ENCODE measurements at regions not wholly inside any gene's neighbourhood (a gene's known extent, or its start where the extent isn't known, plus 50 kb on each side); places are given as distances from the start of the nearest gene placed in this dataset.
A peak's percentile ranks its signal among the peaks of the same experiment; 100 is the strongest.

DNA sequence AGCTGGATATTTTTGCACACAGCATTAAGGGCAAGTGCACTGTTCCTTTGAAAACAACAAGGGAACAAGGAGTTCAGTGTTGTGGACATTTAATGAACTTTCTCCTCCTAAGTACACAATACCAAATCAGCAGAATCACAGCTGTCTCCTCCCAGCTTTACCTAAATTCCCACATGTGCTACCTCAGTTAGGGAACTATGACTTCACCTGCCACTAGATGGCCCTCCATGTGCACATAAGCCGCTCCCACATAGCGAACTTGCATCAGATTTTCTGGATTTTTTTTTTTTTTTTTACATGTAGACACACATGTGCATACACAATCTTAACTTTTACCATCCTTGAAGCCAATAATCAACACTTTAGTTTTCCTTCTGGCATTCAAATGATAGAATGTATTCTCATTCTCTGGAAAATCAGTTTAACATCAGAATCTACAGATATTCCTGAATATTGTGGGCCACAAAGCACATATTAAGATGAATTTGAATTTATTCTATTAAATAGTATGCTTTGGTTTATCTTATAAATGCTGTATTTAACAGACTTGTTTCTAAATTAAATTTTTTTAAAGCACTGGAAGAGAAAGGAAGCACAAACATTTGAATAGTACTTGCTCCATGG lies 123.6 kb downstream of the PALM2AKAP2 start:
- Histone ChIP-seq H2AFZ (no peak overlapping the region), H3K4me1 (no peaks in the 10 kb centered on the region), H3K9ac (no peak overlapping the region), H3K4me2 (ENCODE audit: low read length) (no peak overlapping the region), H3K4me3 (ENCODE audit: low read depth, low read length) (no peak overlapping the region), H3K27ac (no peak overlapping the region), H3K27me3 (ENCODE audit: control insufficient read depth, insufficient read depth, low read length) (no peaks in the 10 kb centered on the region), H3K79me2 (no peaks in the 10 kb centered on the region), H3K9me3 (ENCODE audit: control insufficient read depth, low read length) (no peaks in the 10 kb centered on the region), H3K36me3 (ENCODE audit: control insufficient read depth, insufficient read depth, low read length) (no peaks in the 10 kb centered on the region)
- TF ChIP-seq, protein P1, sequence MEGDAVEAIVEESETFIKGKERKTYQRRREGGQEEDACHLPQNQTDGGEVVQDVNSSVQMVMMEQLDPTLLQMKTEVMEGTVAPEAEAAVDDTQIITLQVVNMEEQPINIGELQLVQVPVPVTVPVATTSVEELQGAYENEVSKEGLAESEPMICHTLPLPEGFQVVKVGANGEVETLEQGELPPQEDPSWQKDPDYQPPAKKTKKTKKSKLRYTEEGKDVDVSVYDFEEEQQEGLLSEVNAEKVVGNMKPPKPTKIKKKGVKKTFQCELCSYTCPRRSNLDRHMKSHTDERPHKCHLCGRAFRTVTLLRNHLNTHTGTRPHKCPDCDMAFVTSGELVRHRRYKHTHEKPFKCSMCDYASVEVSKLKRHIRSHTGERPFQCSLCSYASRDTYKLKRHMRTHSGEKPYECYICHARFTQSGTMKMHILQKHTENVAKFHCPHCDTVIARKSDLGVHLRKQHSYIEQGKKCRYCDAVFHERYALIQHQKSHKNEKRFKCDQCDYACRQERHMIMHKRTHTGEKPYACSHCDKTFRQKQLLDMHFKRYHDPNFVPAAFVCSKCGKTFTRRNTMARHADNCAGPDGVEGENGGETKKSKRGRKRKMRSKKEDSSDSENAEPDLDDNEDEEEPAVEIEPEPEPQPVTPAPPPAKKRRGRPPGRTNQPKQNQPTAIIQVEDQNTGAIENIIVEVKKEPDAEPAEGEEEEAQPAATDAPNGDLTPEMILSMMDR (IDR thresholded peaks at IDR 0.05): peak; percentile 66

DNA sequence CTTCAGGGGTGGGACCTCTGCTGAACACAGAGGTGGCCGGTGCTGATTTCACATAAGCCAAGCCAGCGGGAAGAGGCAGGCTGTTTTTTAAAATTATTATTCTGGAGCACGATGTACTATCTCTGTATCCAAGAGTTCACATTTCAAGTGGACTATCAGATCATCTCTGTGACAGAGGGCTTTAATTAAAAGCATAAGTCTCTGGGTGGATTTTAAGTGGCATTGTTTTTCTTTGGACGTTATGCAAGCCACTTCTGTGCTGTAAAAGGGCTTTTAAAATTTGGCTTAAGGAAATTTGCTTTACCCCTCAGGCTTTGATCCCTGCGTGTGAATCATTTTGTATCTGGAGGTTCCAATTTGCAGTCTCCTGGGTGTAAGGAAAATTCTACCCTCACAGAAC lies 124.7 kb downstream of the PALM2AKAP2 start:
- H3K9ac ChIP-seq: no peak overlapping the region
- H3K36me3 ChIP-seq (ENCODE audit: control insufficient read depth, insufficient read depth, low read length): no peaks in the 10 kb centered on the region
- H3K79me2 ChIP-seq: no peaks in the 10 kb centered on the region
- H3K27ac ChIP-seq: no peak overlapping the region
- no peak overlapping the region for H3K4me3 ChIP-seq (ENCODE audit: low read depth, low read length)
- H3K4me1 ChIP-seq: no peaks in the 10 kb centered on the region
- H3K27me3 ChIP-seq (ENCODE audit: control insufficient read depth, insufficient read depth, low read length): no peaks in the 10 kb centered on the region
- H2AFZ ChIP-seq: no peak overlapping the region
- no peak overlapping the region for H3K4me2 ChIP-seq (ENCODE audit: low read length)
- TF ChIP-seq, protein P1 (IDR thresholded peaks at IDR 0.05): no peak
- H3K9me3 ChIP-seq (ENCODE audit: control insufficient read depth, low read length): no peaks in the 10 kb centered on the region

DNA sequence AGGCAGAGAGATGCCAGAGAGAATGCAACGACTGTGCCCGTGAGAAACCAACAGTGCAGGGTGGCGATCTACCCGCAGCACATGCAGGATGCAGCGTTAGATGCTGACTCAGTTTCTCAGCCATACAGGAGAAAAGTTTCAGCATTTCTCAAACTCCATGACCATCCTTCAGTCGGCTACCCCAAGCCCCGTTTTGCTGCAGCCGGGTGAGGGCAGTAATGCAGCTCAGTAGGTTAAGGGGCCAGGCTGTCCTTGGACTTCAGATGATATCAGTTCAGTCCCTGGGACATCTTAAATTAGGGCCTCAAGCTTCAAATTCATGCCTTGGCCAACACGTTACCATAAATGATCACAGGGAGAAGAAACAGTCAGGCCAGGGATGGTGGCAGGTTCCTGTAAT lies 125.5 kb downstream of the PALM2AKAP2 start:
- no peaks in the 10 kb centered on the region for H3K9me3 ChIP-seq (ENCODE audit: control insufficient read depth, low read length)
- H3K79me2 ChIP-seq: no peaks in the 10 kb centered on the region
- H3K4me1 ChIP-seq: no peaks in the 10 kb centered on the region
- no peak overlapping the region for H3K4me2 ChIP-seq (ENCODE audit: low read length)
- no peak overlapping the region for H2AFZ ChIP-seq
- H3K27me3 ChIP-seq (ENCODE audit: control insufficient read depth, insufficient read depth, low read length): no peaks in the 10 kb centered on the region
- no peak overlapping the region for H3K9ac ChIP-seq
- TF ChIP-seq, protein P1 (IDR thresholded peaks at IDR 0.05): no peak
- H3K27ac ChIP-seq: no peak overlapping the region
- H3K4me3 ChIP-seq (ENCODE audit: low read depth, low read length): no peak overlapping the region
- no peaks in the 10 kb centered on the region for H3K36me3 ChIP-seq (ENCODE audit: control insufficient read depth, insufficient read depth, low read length)

DNA sequence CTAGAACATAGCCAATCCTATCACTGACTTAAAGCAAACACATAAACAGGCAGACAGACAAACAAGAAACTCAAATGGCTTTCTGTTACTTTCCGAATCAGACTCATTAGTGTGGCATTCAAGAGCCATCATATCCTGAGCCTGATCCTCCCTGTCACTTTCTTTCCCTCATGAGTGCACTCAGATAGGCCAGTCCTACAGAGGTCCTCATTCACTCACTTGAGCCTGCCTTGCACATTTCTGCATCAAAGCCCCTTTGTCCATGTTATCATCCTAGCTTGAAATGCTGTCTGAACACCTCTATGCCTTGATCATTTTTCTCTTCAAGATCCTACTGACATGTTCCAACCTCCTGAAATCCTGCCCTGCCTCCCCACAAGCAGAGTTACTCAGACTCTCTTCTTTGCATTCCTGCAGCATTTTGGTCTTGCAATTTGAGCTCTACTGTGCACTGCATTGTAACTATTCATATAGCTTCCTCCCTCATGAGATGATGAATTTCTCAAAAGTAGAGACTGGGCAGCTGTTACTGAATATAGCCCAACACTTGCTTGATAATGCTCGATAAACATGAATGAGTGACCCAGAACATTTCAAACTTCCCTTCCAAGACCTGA lies 126.9 kb downstream of the PALM2AKAP2 start:
- TF ChIP-seq, protein P1 (IDR thresholded peaks at IDR 0.05): no peak
- Histone ChIP-seq H3K4me1 (no peaks in the 10 kb centered on the region), H3K9me3 (ENCODE audit: control insufficient read depth, low read length) (no peaks in the 10 kb centered on the region), H3K4me2 (ENCODE audit: low read length) (no peak overlapping the region), H3K9ac (no peak overlapping the region), H3K27me3 (ENCODE audit: control insufficient read depth, insufficient read depth, low read length) (no peaks in the 10 kb centered on the region), H2AFZ (no peak overlapping the region), H3K4me3 (ENCODE audit: low read depth, low read length) (no peak overlapping the region), H3K36me3 (ENCODE audit: control insufficient read depth, insufficient read depth, low read length) (no peaks in the 10 kb centered on the region), H3K79me2 (no peaks in the 10 kb centered on the region), H3K27ac (peak overlapping the region; percentile 62)

DNA sequence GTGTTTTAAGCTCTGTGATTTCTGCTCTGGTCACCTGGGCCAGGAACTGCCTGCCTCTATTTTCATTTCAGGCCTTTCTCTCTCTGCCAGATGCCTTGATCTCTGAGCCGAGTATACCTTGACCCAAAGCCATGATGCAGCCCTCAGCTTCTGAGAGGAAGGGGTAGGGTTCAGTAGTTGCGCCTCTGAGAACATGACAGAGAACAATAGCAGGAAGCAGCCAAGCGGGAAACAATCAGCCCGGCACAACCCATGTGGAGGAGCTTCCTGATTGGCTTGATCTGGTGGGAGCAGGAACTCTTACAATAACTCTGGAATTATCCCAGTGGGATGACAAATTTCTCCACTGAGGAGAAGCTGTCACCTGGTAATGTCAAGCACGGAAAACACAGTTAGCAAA lies 127.4 kb downstream of the PALM2AKAP2 start:
- H3K4me1 ChIP-seq: no peaks in the 10 kb centered on the region
- H3K36me3 ChIP-seq (ENCODE audit: control insufficient read depth, insufficient read depth, low read length): no peaks in the 10 kb centered on the region
- H3K9me3 ChIP-seq (ENCODE audit: control insufficient read depth, low read length): no peaks in the 10 kb centered on the region
- H3K4me3 ChIP-seq (ENCODE audit: low read depth, low read length): no peak overlapping the region
- H2AFZ ChIP-seq: no peak overlapping the region
- H3K79me2 ChIP-seq: no peaks in the 10 kb centered on the region
- peak overlapping the region; percentile 64 for H3K27ac ChIP-seq
- TF ChIP-seq, protein P1 (IDR thresholded peaks at IDR 0.05): no peak
- H3K4me2 ChIP-seq (ENCODE audit: low read length): no peak overlapping the region
- no peaks in the 10 kb centered on the region for H3K27me3 ChIP-seq (ENCODE audit: control insufficient read depth, insufficient read depth, low read length)
- H3K9ac ChIP-seq: no peak overlapping the region

Data from parathyroid adenoma (tissue), 2 donors.